Activated CD4-positive, alpha-beta T cell treated with anti-CD3 and anti-CD28 coated beads for 36 hours (primary cell): ENCODE measurements at regions not wholly inside any gene's neighbourhood (a gene's known extent, or its start where the extent isn't known, plus 50 kb on each side); places are given as distances from the start of the nearest gene placed in this dataset.

Source experiments
- ATAC-seq: fragments of 200-7000 bp; cut with Tn5 transposase; one replicate; pipeline ENCODE4 v1.10.0; 2021; ENCODE audit warnings: mild to moderate bottlenecking, moderate library complexity
- CTCF ChIA-PET: fragments of 350-600 bp; sonication (Branson Sonifier 250); formaldehyde crosslinking; loops from one replicate; lab custom pipeline; 2021; ENCODE audit warnings: antibody characterized with exemption; lab: Charles Lee
- POLR2A ChIA-PET: fragments of 350-600 bp; sonication (Branson Sonifier 250); formaldehyde crosslinking; loops from one replicate; lab custom pipeline; 2021; ENCODE audit warnings: antibody characterized with exemption, inconsistent platforms; lab: Charles Lee
- DNase-seq: peaks from one replicate; pipeline ENCODE4 v3.0.0-alpha.2; 2020
- H3K27ac Mint-ChIP-seq: one replicate; pipeline ENCODE4 v1.8.0; 2021; ENCODE audit warnings: mixed read lengths
- H3K27me3 Mint-ChIP-seq: one replicate; pipeline ENCODE4 v1.8.0; 2021; ENCODE audit warnings: mixed read lengths
- H3K36me3 Mint-ChIP-seq: one replicate; pipeline ENCODE4 v1.8.0; 2021; ENCODE audit warnings: low read depth, mixed read lengths
- H3K4me1 Mint-ChIP-seq: one replicate; pipeline ENCODE4 v1.8.0; 2021; ENCODE audit warnings: mixed read lengths
- H3K4me3 Mint-ChIP-seq: one replicate; pipeline ENCODE4 v1.8.0; 2021; ENCODE audit warnings: mild to moderate bottlenecking, moderate library complexity, mixed read lengths
- H3K9me3 Mint-ChIP-seq: one replicate; pipeline ENCODE4 v1.8.0; 2021; ENCODE audit warnings: low read depth, mixed read lengths
- intact Hi-C, 2 experiments: fragments of 100-400 bp; cut with DNase I in 1 of 2; cut with micrococcal nuclease in 1 of 2; formaldehyde crosslinking; loops; one replicate each; pipeline versions ENCODE4 v1.14.2 to v1.15.1; 2022 to 2024; cut with DNase I, micrococcal nuclease

DNA sequence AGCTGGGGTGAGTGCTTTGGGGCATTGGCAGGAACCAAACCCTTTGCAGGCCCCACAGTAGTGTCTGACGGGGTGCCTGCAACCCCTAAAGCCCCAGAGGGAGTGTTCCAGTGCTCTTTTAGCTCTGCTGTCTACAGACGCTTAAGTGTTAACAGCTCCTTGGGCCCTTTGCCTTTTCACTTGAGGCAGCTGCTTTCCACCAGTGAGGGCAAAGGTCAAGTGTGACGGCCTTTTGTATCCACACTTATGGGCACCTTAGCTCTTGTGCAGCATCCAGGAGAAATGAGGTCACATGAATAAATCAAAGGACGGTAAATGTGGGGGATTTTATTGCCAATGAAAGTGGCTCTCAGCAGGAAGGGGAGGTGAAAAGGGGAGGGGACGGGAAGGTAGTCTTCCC is 241.4 kb upstream of the PCSK5 start:
- DNase-seq: no peak
- intact Hi-C loops: no loop called here
- POLR2A ChIA-PET: no interaction called here
- Mint-ChIP-seq H3K36me3 (no peaks in the 10 kb centered on the region), H3K27ac (no peak overlapping the region), H3K27me3 (peaks cover 10% of the 10 kb centered on the region), H3K4me1 (no peaks in the 10 kb centered on the region), H3K9me3 (no peaks in the 10 kb centered on the region), H3K4me3 (no peak overlapping the region)
- CTCF ChIA-PET: no interaction called here
- ATAC-seq: no peak

DNA sequence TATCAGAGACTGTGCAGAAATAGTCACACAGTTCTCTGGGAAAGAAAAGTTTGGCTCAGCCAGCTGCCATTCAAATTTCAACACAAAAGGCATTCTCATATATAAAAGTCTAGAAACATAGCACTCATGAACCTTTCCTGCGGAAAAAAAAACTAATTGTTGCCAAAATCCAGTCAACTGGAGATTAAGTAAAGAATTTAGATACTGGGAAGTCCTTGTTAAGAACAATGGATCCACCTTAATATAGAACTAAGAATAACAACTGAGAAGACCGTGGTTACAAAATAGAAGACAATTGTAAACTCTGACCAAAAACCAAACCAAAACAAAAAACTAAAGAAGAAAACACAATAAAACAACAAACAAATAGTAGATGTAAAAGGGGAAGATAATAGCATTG is 238.8 kb upstream of the PCSK5 start:
- no peaks in the 10 kb centered on the region for H3K36me3 Mint-ChIP-seq

GRCh38 chr9:75653335-75653734 is 237.1 kb upstream of the PCSK5 start:
- POLR2A ChIA-PET: no interaction called here
- ATAC-seq (no peak), DNase-seq (no peak)
- Mint-ChIP-seq H3K4me3 (no peak overlapping the region), H3K9me3 (peaks cover 2% of the 10 kb centered on the region), H3K36me3 (no peaks in the 10 kb centered on the region), H3K27me3 (peaks cover 12% of the 10 kb centered on the region), H3K27ac (no peak overlapping the region), H3K4me1 (no peaks in the 10 kb centered on the region)
- intact Hi-C loops: no loop called here
- CTCF ChIA-PET: no interaction called here

More for the DNA sequence above, 238.8 kb upstream of the PCSK5 start:
- intact Hi-C loops: no loop called here
- Mint-ChIP-seq H3K27ac (no peak overlapping the region), H3K4me1 (no peaks in the 10 kb centered on the region), H3K4me3 (no peak overlapping the region), H3K27me3 (peaks cover 12% of the 10 kb centered on the region), H3K9me3 (peaks cover 2% of the 10 kb centered on the region)
- ChIA-PET CTCF (no interaction called here), POLR2A (no interaction called here)
- DNase-seq (no peak), ATAC-seq (no peak)

DNA sequence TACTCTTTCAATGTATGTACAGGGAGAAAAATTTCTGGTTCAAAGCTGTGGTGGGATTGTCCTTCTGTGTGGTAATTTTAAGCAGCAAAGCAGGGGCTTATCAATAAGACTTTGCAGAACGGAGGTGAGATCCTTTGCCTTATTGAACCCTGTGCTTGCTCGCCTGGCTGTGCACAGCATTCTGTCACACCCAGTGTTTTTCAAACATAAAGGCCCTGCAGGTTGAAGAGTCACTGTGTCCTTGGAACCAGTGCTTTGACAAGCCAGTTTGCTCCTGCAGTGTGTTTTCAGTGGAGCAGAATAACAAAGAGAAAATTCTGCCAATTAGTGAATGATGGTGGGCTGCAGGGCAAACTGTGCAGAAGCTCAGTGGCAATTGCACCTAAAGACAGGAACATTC is 236.7 kb upstream of the PCSK5 start:
- POLR2A ChIA-PET: no interaction called here
- Mint-ChIP-seq H3K9me3 (peaks cover 2% of the 10 kb centered on the region), H3K36me3 (no peaks in the 10 kb centered on the region), H3K27me3 (peaks cover 12% of the 10 kb centered on the region), H3K27ac (no peak overlapping the region), H3K4me1 (no peaks in the 10 kb centered on the region), H3K4me3 (no peak overlapping the region)
- intact Hi-C loops: loop anchor here in 1 of 2 experiments (1.0 kb wide), 1 partner anchor 13 kb away; no protein-coding TSS in a partner anchor
- DNase-seq: no peak
- CTCF ChIA-PET: no interaction called here
- no peak for ATAC-seq

DNA sequence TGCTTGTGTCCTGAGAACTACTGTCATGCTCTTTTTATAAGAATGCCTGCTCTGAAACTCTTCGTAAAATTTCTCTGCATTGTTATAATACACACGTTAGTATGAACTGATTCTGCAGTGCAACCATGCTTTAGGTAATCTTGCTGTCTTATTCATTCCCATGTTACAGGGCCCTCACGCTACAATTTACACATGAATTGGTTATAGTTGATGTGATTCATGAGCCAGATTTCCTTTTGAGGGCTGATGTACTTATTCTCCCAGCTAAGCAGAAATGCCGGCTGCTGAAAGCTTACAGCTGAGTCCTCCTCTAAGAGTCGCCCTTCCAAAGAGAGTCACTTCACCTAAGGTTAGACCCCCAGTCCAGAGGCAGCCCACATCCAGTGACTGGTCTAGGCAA is 233.5 kb upstream of the PCSK5 start:
- intact Hi-C loops: no loop called here
- Mint-ChIP-seq H3K9me3 (peaks cover 2% of the 10 kb centered on the region), H3K27ac (no peak overlapping the region), H3K27me3 (peaks cover 7% of the 10 kb centered on the region), H3K4me3 (no peak overlapping the region), H3K4me1 (no peaks in the 10 kb centered on the region), H3K36me3 (no peaks in the 10 kb centered on the region)
- ATAC-seq (no peak), DNase-seq (no peak)
- CTCF ChIA-PET: no interaction called here
- POLR2A ChIA-PET: no interaction called here

- Mint-ChIP-seq H3K4me1 (no peaks in the 10 kb centered on the region), H3K27me3 (peaks cover 4% of the 10 kb centered on the region), H3K27ac (no peak overlapping the region), H3K4me3 (no peak overlapping the region), H3K9me3 (peaks cover 2% of the 10 kb centered on the region), H3K36me3 (no peaks in the 10 kb centered on the region)
- no peak for ATAC-seq
- ChIA-PET CTCF (no interaction called here), POLR2A (no interaction called here)
- no peak for DNase-seq
- intact Hi-C loops: no loop called here
These were observed 232.1 kb upstream of the PCSK5 start for GRCh38 chr9:75658301-75658905.

- CTCF ChIA-PET: interaction anchor here (0.6 kb wide), 1 partner anchor 78 kb away, joined by 3 read pairs; no protein-coding TSS in a partner anchor
- Mint-ChIP-seq H3K4me1 (no peaks in the 10 kb centered on the region), H3K9me3 (no peaks in the 10 kb centered on the region), H3K4me3 (no peak overlapping the region), H3K36me3 (no peaks in the 10 kb centered on the region), H3K27me3 (peaks cover 6% of the 10 kb centered on the region), H3K27ac (no peak overlapping the region)
- DNase-seq (no peak), ATAC-seq (no peak)
- intact Hi-C loops: no loop called here
- POLR2A ChIA-PET: no interaction called here
These were observed 225.9 kb upstream of the PCSK5 start for GRCh38 chr9:75664597-75664996.

DNA sequence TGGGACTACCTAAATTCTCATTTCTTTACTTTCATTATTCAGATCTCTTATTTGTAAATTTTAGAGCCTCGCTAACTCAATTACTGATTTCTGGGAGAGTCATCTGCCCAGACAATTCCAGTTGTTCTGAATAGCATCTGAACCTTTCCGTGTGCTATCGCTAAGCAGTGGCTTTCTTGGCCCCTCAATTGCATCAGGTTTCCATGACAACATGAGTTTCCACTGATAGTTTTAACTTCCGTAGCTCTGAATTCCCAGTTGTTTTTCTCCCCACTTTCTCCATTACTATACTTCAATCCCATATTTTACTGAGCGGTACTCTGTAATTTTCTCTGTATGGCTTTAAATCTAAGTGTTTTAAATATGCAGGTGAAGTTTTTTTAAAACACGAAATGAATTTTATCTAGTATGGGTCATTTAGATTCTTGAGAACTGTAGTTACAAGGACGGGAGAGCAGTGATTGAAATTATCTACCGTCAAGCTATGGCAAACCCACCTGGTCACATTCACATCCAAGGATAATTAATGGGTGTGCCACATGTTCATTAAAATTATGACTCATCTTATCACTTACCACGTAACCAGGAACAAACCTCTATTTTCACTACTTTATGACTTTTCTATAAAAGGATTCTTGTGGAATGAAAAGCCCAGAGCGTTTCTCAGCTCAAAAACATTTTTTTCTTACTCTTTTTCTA is 223.5 kb upstream of the PCSK5 start:
- peaks cover 11% of the 10 kb centered on the region for H3K27me3 Mint-ChIP-seq
- POLR2A ChIA-PET: no interaction called here
- no peaks in the 10 kb centered on the region for H3K36me3 Mint-ChIP-seq
- DNase-seq (no peak), ATAC-seq (no peak)
- CTCF ChIA-PET: no interaction called here
- H3K4me3 Mint-ChIP-seq: no peak overlapping the region
- no peaks in the 10 kb centered on the region for H3K9me3 Mint-ChIP-seq
- no peak overlapping the region for H3K27ac Mint-ChIP-seq
- no peaks in the 10 kb centered on the region for H3K4me1 Mint-ChIP-seq
- intact Hi-C loops: no loop called here

GRCh38 chr9:75669721-75670120 is 220.8 kb upstream of the PCSK5 start:
- peaks cover 11% of the 10 kb centered on the region for H3K27me3 Mint-ChIP-seq
- no peaks in the 10 kb centered on the region for H3K36me3 Mint-ChIP-seq
- H3K9me3 Mint-ChIP-seq: peaks cover 5% of the 10 kb centered on the region
- H3K4me3 Mint-ChIP-seq: no peak overlapping the region
- ChIA-PET CTCF (no interaction called here), POLR2A (no interaction called here)
- intact Hi-C loops: no loop called here
- no peak for DNase-seq
- peaks cover 2% of the 10 kb centered on the region for H3K4me1 Mint-ChIP-seq
- H3K27ac Mint-ChIP-seq: no peak overlapping the region
- no peak for ATAC-seq

GRCh38 chr9:75671354-75671753 is 219.1 kb upstream of the PCSK5 start:
- CTCF ChIA-PET: no interaction called here
- H3K27me3 Mint-ChIP-seq: peaks cover 16% of the 10 kb centered on the region

GRCh38 chr9:75672478-75672877 is 218.0 kb upstream of the PCSK5 start:
- Mint-ChIP-seq H3K4me3 (no peak overlapping the region), H3K27me3 (peaks cover 19% of the 10 kb centered on the region), H3K4me1 (peaks cover 2% of the 10 kb centered on the region), H3K9me3 (peaks cover 5% of the 10 kb centered on the region), H3K36me3 (no peaks in the 10 kb centered on the region), H3K27ac (no peak overlapping the region)
- DNase-seq (no peak), ATAC-seq (peak; percentile 80)
- POLR2A ChIA-PET: interaction anchor here (0.6 kb wide), 1 partner anchor 380 kb away, joined by 3 read pairs; no protein-coding TSS in a partner anchor
- intact Hi-C loops: no loop called here
- CTCF ChIA-PET: no interaction called here

More at GRCh38 chr9:75671354-75671753, 219.1 kb upstream of the PCSK5 start:
- intact Hi-C loops: no loop called here
- POLR2A ChIA-PET: no interaction called here
- no peak for ATAC-seq
- no peak for DNase-seq
- H3K9me3 Mint-ChIP-seq: peaks cover 5% of the 10 kb centered on the region
- H3K4me3 Mint-ChIP-seq: no peak overlapping the region
- no peaks in the 10 kb centered on the region for H3K36me3 Mint-ChIP-seq
- peaks cover 2% of the 10 kb centered on the region for H3K4me1 Mint-ChIP-seq
- H3K27ac Mint-ChIP-seq: no peak overlapping the region

GRCh38 chr9:75683591-75683990 is 206.9 kb upstream of the PCSK5 start:
- Mint-ChIP-seq H3K27me3 (peaks cover 2% of the 10 kb centered on the region), H3K9me3 (peaks cover 2% of the 10 kb centered on the region), H3K4me1 (no peaks in the 10 kb centered on the region), H3K36me3 (no peaks in the 10 kb centered on the region), H3K27ac (no peak overlapping the region), H3K4me3 (no peak overlapping the region)
- intact Hi-C loops: no loop called here
- ChIA-PET CTCF (interaction anchor here (0.6 kb wide), 1 partner anchor 183 kb away, joined by 3 read pairs; no protein-coding TSS in a partner anchor), POLR2A (no interaction called here)
- DNase-seq (no peak), ATAC-seq (no peak)
